Uterus (tissue), 2 donors: ENCODE measurements at regions not wholly inside any gene's neighbourhood (a gene's known extent, or its start where the extent isn't known, plus 50 kb on each side); places are given as distances from the start of the nearest gene placed in this dataset.

Experiments
- POLR2A ChIP-seq, 2 donors: fragments of 450-650 bp; IDR thresholded peaks; one replicate each; pipeline ENCODE4 v1.6.1; 2016; ENCODE audit warnings: antibody characterized with exemption in 2 of 2, mild to moderate bottlenecking in 1 of 2, moderate library complexity in 1 of 2
- TF ChIP-seq, protein P1 (sequence below), 4 experiments: fragments of 200-600 bp in 2 of 4; fragments of 450-650 bp in 2 of 4; sonication (generic) in 2 of 4; IDR thresholded peaks; one replicate each; pipeline ENCODE4 v1.5.1; 2016 to 2019; ENCODE audit warnings: antibody characterized with exemption in 4 of 4, mild to moderate bottlenecking in 2 of 4, moderate library complexity in 1 of 4

DNA sequence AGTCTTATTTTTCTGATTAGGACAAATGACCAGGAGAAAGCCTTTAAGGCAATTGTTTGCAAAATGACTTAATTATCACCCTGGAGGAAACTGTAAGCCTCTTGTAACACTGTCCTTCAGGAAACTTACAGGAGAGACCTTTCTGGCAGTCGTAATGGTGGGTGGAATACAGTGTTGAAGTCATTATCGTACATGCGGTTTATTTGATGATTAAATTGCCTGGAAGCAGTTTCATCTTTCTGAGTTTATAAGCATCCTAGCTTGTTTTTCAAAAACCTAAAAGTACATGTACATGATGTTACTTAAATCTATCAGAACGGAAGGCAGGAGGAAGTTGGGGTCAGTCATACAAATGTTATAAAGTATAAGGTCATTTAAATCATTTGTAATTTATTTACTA is 86.2 kb upstream of the RAB27B start:
- TF ChIP-seq, protein P1, sequence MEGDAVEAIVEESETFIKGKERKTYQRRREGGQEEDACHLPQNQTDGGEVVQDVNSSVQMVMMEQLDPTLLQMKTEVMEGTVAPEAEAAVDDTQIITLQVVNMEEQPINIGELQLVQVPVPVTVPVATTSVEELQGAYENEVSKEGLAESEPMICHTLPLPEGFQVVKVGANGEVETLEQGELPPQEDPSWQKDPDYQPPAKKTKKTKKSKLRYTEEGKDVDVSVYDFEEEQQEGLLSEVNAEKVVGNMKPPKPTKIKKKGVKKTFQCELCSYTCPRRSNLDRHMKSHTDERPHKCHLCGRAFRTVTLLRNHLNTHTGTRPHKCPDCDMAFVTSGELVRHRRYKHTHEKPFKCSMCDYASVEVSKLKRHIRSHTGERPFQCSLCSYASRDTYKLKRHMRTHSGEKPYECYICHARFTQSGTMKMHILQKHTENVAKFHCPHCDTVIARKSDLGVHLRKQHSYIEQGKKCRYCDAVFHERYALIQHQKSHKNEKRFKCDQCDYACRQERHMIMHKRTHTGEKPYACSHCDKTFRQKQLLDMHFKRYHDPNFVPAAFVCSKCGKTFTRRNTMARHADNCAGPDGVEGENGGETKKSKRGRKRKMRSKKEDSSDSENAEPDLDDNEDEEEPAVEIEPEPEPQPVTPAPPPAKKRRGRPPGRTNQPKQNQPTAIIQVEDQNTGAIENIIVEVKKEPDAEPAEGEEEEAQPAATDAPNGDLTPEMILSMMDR (IDR thresholded peaks at IDR 0.05) = no peak
- no peak for TF ChIP-seq POLR2A (IDR thresholded peaks at IDR 0.05)
